ENCODE measurements at regions not wholly inside any gene's neighbourhood (a gene's known extent, or its start where the extent isn't known, plus 50 kb on each side); places are given as distances from the start of the nearest gene placed in this dataset.

- Histone ChIP-seq H3K36me3 (ENCODE audit: low read depth) (no peaks in the 10 kb centered on the region), H3K27ac (ENCODE audit: poor library complexity, severe bottlenecking) (peak overlapping the region; percentile 43), H3K27me3 (ENCODE audit: insufficient read depth, poor library complexity, severe bottlenecking) (no peaks in the 10 kb centered on the region), H3K4me1 (ENCODE audit: insufficient read depth, poor library complexity, severe bottlenecking) (peaks cover 29% of the 10 kb centered on the region), H3K4me3 (ENCODE audit: severe bottlenecking) (no peak overlapping the region), H3K9me3 (ENCODE audit: severe bottlenecking) (no peaks in the 10 kb centered on the region)
- DNase-seq (ENCODE audit: low spot score) (no peak), ATAC-seq (ENCODE audit: low read depth) (peak; percentile 48)
- TF ChIP-seq CTCF (IDR thresholded peaks at IDR 0.05; ENCODE audit: poor library complexity, severe bottlenecking) = no peak
These were observed 115.3 kb upstream of the NDUFV2 start for GRCh38 chr18:8987241-8987640.

GRCh38 chr18:8988260-8988871 lies 114.1 kb upstream of the NDUFV2 start:
- Histone ChIP-seq H3K4me1 (ENCODE audit: insufficient read depth, poor library complexity, severe bottlenecking) (peaks cover 20% of the 10 kb centered on the region), H3K4me3 (ENCODE audit: severe bottlenecking) (no peak overlapping the region), H3K27me3 (ENCODE audit: insufficient read depth, poor library complexity, severe bottlenecking) (no peaks in the 10 kb centered on the region), H3K27ac (ENCODE audit: poor library complexity, severe bottlenecking) (peak overlapping the region; percentile 43), H3K9me3 (ENCODE audit: severe bottlenecking) (no peaks in the 10 kb centered on the region), H3K36me3 (ENCODE audit: low read depth) (no peaks in the 10 kb centered on the region)
- ATAC-seq (ENCODE audit: low read depth) = peak; percentile 85
- no peak for DNase-seq (ENCODE audit: low spot score)
- peak; percentile 90 for TF ChIP-seq CTCF (IDR thresholded peaks at IDR 0.05; ENCODE audit: poor library complexity, severe bottlenecking)

- no peak overlapping the region for H3K4me3 ChIP-seq (ENCODE audit: severe bottlenecking)
These were observed 113.5 kb upstream of the NDUFV2 start for GRCh38 chr18:8989017-8989416.

GRCh38 chr18:8989855-8990254 lies 112.6 kb upstream of the NDUFV2 start:
- Histone ChIP-seq H3K27me3 (ENCODE audit: insufficient read depth, poor library complexity, severe bottlenecking) (no peaks in the 10 kb centered on the region), H3K9me3 (ENCODE audit: severe bottlenecking) (no peaks in the 10 kb centered on the region), H3K27ac (ENCODE audit: poor library complexity, severe bottlenecking) (no peak overlapping the region), H3K36me3 (ENCODE audit: low read depth) (no peaks in the 10 kb centered on the region), H3K4me3 (ENCODE audit: severe bottlenecking) (no peak overlapping the region), H3K4me1 (ENCODE audit: insufficient read depth, poor library complexity, severe bottlenecking) (peaks cover 10% of the 10 kb centered on the region)
- no peak for ATAC-seq (ENCODE audit: low read depth)
- no peak for DNase-seq (ENCODE audit: low spot score)
- TF ChIP-seq CTCF (IDR thresholded peaks at IDR 0.05; ENCODE audit: poor library complexity, severe bottlenecking) = no peak

More at GRCh38 chr18:8989017-8989416, 113.5 kb upstream of the NDUFV2 start:
- H3K4me1 ChIP-seq (ENCODE audit: insufficient read depth, poor library complexity, severe bottlenecking) = peaks cover 14% of the 10 kb centered on the region
- no peaks in the 10 kb centered on the region for H3K36me3 ChIP-seq (ENCODE audit: low read depth)
- H3K27ac ChIP-seq (ENCODE audit: poor library complexity, severe bottlenecking) = no peak overlapping the region
- ATAC-seq (ENCODE audit: low read depth) = no peak
- no peak for DNase-seq (ENCODE audit: low spot score)
- H3K27me3 ChIP-seq (ENCODE audit: insufficient read depth, poor library complexity, severe bottlenecking) = no peaks in the 10 kb centered on the region
- H3K9me3 ChIP-seq (ENCODE audit: severe bottlenecking) = no peaks in the 10 kb centered on the region
- no peak for TF ChIP-seq CTCF (IDR thresholded peaks at IDR 0.05; ENCODE audit: poor library complexity, severe bottlenecking)

GRCh38 chr18:8990276-8991031 lies 112.0 kb upstream of the NDUFV2 start:
- no peak for TF ChIP-seq CTCF (IDR thresholded peaks at IDR 0.05; ENCODE audit: poor library complexity, severe bottlenecking)
- DNase-seq (ENCODE audit: low spot score) (no peak), ATAC-seq (ENCODE audit: low read depth) (no peak)
- H3K4me3 ChIP-seq (ENCODE audit: severe bottlenecking) = no peak overlapping the region
- no peaks in the 10 kb centered on the region for H3K9me3 ChIP-seq (ENCODE audit: severe bottlenecking)
- H3K27me3 ChIP-seq (ENCODE audit: insufficient read depth, poor library complexity, severe bottlenecking) = no peaks in the 10 kb centered on the region
- peaks cover 10% of the 10 kb centered on the region for H3K4me1 ChIP-seq (ENCODE audit: insufficient read depth, poor library complexity, severe bottlenecking)
- no peak overlapping the region for H3K27ac ChIP-seq (ENCODE audit: poor library complexity, severe bottlenecking)
- no peaks in the 10 kb centered on the region for H3K36me3 ChIP-seq (ENCODE audit: low read depth)

Measured in RWPE2 (cell line).